DOHH2 (cell line): ENCODE measurements at regions not wholly inside any gene's neighbourhood (a gene's known extent, or its start where the extent isn't known, plus 50 kb on each side); places are given as distances from the start of the nearest gene placed in this dataset.
"Not testable (repeated sequence)": the region's sequence is repeated elsewhere in the genome, so short reads cannot be mapped to it uniquely, and the experiment has no call there.

ENCODE experiments used
- H3F3A ChIP-seq: fragments of 200-600 bp; sonication (generic), shearing (Covaris generic); 2 replicates; pipeline ENCODE4 v1.6.0; 2016; ENCODE audit warnings: antibody characterized with exemption, mild to moderate bottlenecking; ENCODE audit not compliant: control insufficient read depth, insufficient read depth
- H3K27ac ChIP-seq: fragments of 200-600 bp; sonication (generic); 2 replicates; pipeline ENCODE4 v1.5.1; 2014; ENCODE audit warnings: low read depth, mild to moderate bottlenecking, low read length, moderate library complexity
- H3K27me3 ChIP-seq: fragments of 200-600 bp; sonication (generic); 2 replicates; pipeline ENCODE4 v1.6.1; 2014; ENCODE audit warnings: mild to moderate bottlenecking, low read length, mixed read lengths; ENCODE audit not compliant: control insufficient read depth
- H3K36me3 ChIP-seq: fragments of 200-600 bp; sonication (generic); 2 replicates; pipeline ENCODE4 v1.6.1; 2014; ENCODE audit warnings: mild to moderate bottlenecking, low read length, moderate library complexity, mixed read lengths; ENCODE audit not compliant: control insufficient read depth
- H3K4me1 ChIP-seq: fragments of 200-600 bp; sonication (generic); 2 replicates; pipeline ENCODE4 v1.6.1; 2014; ENCODE audit warnings: mild to moderate bottlenecking, low read length, mixed read lengths; ENCODE audit not compliant: control insufficient read depth
- H3K4me2 ChIP-seq: fragments of 200-600 bp; sonication (generic); 2 replicates; pipeline ENCODE4 v1.6.0; 2014; ENCODE audit warnings: mild to moderate bottlenecking, low read length, moderate library complexity
- H3K4me3 ChIP-seq: fragments of 200-600 bp; sonication (generic); 2 replicates; pipeline ENCODE4 v1.5.1; 2014; ENCODE audit warnings: mild to moderate bottlenecking, low read length, mixed read lengths
- H3K79me2 ChIP-seq: fragments of 200-600 bp; sonication (generic); 2 replicates; pipeline ENCODE4 v1.6.1; 2014; ENCODE audit warnings: mild to moderate bottlenecking, low read length, mixed read lengths; ENCODE audit not compliant: control insufficient read depth
- H3K9me2 ChIP-seq: fragments of 200-600 bp; sonication (generic); replicated peaks from 2 replicates; pipeline ENCODE4 v1.6.1; 2014; ENCODE audit warnings: mild to moderate bottlenecking, low read length, mixed read lengths; ENCODE audit not compliant: control insufficient read depth
- H3K9me3 ChIP-seq: fragments of 200-600 bp; sonication (generic); 2 replicates; pipeline ENCODE4 v1.6.1; 2014; ENCODE audit warnings: antibody characterized with exemption, low read length, mixed read lengths; ENCODE audit not compliant: control insufficient read depth, insufficient read depth
- H4K20me1 ChIP-seq: fragments of 200-600 bp; sonication (generic); 2 replicates; pipeline ENCODE4 v1.6.0; 2014; ENCODE audit warnings: low read depth, mild to moderate bottlenecking, antibody characterized with exemption, low read length, moderate library complexity; ENCODE audit not compliant: control insufficient read depth, insufficient read depth
- CTCF ChIP-seq: fragments of 200-600 bp; sonication (generic); IDR thresholded peaks from one replicate; pipeline ENCODE4 v1.5.1; 2014; ENCODE audit warnings: antibody characterized with exemption, mild to moderate bottlenecking, low read depth, low read length; ENCODE audit not compliant: poor library complexity, severe bottlenecking
- EZH2phosphoT487 ChIP-seq: fragments of 200-600 bp; sonication (generic); IDR thresholded peaks from 2 replicates; pipeline ENCODE4 v1.6.1; 2017; ENCODE audit warnings: borderline replicate concordance, mild to moderate bottlenecking, antibody characterized with exemption, low read length, moderate library complexity, mixed read lengths

GRCh38 chr21:15466329-15466728 is 263.5 kb upstream of the USP25 start:
- no peaks in the 10 kb centered on the region for H3K79me2 ChIP-seq
- no peaks in the 10 kb centered on the region for H3K27me3 ChIP-seq
- TF ChIP-seq CTCF (no peak), EZH2phosphoT487 (no peak)
- H3K4me1 ChIP-seq, result no peaks in the 10 kb centered on the region
- H3K27ac ChIP-seq, result no peak overlapping the region
- no peaks in the 10 kb centered on the region for H3K9me3 ChIP-seq
- H3K9me2 ChIP-seq, result no peaks in the 10 kb centered on the region
- H3K4me2 ChIP-seq, result no peak overlapping the region
- H3K36me3 ChIP-seq, result no peaks in the 10 kb centered on the region
- H3K4me3 ChIP-seq, result no peak overlapping the region
- no peaks in the 10 kb centered on the region for H3F3A ChIP-seq
- no peaks in the 10 kb centered on the region for H4K20me1 ChIP-seq

- H4K20me1 ChIP-seq, result no peaks in the 10 kb centered on the region
- no peaks in the 10 kb centered on the region for H3K27me3 ChIP-seq
- TF ChIP-seq CTCF (no peak), EZH2phosphoT487 (no peak)
Measured at GRCh38 chr21:15468368-15468767, 261.4 kb upstream of the USP25 start.

GRCh38 chr21:15472108-15473040 is 257.4 kb upstream of the USP25 start:
- H3K27ac ChIP-seq, result no peak overlapping the region
- TF ChIP-seq EZH2phosphoT487, result no peak
- TF ChIP-seq CTCF, result no peak
- no peaks in the 10 kb centered on the region for H3K9me2 ChIP-seq
- H3F3A ChIP-seq, result no peaks in the 10 kb centered on the region
- H3K9me3 ChIP-seq, result no peaks in the 10 kb centered on the region; the same call in 1 of the 2 replicates
- H3K79me2 ChIP-seq, result no peaks in the 10 kb centered on the region
- H4K20me1 ChIP-seq, result no peaks in the 10 kb centered on the region
- H3K4me2 ChIP-seq, result no peak overlapping the region
- H3K36me3 ChIP-seq, result no peaks in the 10 kb centered on the region
- no peaks in the 10 kb centered on the region for H3K4me1 ChIP-seq
- no peaks in the 10 kb centered on the region for H3K27me3 ChIP-seq
- no peak overlapping the region for H3K4me3 ChIP-seq

More at GRCh38 chr21:15468368-15468767, 261.4 kb upstream of the USP25 start:
- no peaks in the 10 kb centered on the region for H3F3A ChIP-seq
- no peak overlapping the region for H3K4me2 ChIP-seq
- no peak overlapping the region for H3K4me3 ChIP-seq
- no peak overlapping the region for H3K27ac ChIP-seq
- no peaks in the 10 kb centered on the region for H3K4me1 ChIP-seq
- H3K9me3 ChIP-seq, result no peaks in the 10 kb centered on the region; the same call in 1 of the 2 replicates
- H3K9me2 ChIP-seq, result no peaks in the 10 kb centered on the region
- H3K79me2 ChIP-seq, result no peaks in the 10 kb centered on the region
- no peaks in the 10 kb centered on the region for H3K36me3 ChIP-seq

GRCh38 chr21:15477773-15478172 is 252.0 kb upstream of the USP25 start:
- H3K36me3 ChIP-seq, H3K4me1 ChIP-seq, H3K9me2 ChIP-seq, H3K27ac ChIP-seq, H3F3A ChIP-seq, H3K9me3 ChIP-seq, H3K4me2 ChIP-seq, H4K20me1 ChIP-seq, H3K27me3 ChIP-seq, H3K4me3 ChIP-seq, H3K79me2 ChIP-seq: not testable (repeated sequence)
